Suprapubic skin (tissue), 4 donors: ENCODE measurements at regions not wholly inside any gene's neighbourhood (a gene's known extent, or its start where the extent isn't known, plus 50 kb on each side); places are given as distances from the start of the nearest gene placed in this dataset.

ENCODE experiments used
- CTCF ChIP-seq, 2 donors: fragments of 200-600 bp in 1 of 2; fragments of 450-650 bp in 1 of 2; sonication (generic) in 1 of 2; IDR thresholded peaks; one replicate each; pipeline ENCODE4 v1.5.1; 2016 to 2019; ENCODE audit warnings: antibody characterized with exemption in 2 of 2, mild to moderate bottlenecking in 1 of 2, moderate library complexity in 1 of 2
- POLR2A ChIP-seq, 2 donors: fragments of 450-650 bp; IDR thresholded peaks; one replicate each; pipeline ENCODE4 v1.6.1; 2017; ENCODE audit warnings: antibody characterized with exemption in 2 of 2, mild to moderate bottlenecking in 2 of 2, moderate library complexity in 2 of 2
- POLR2AphosphoS5 ChIP-seq, 3 donors: sonication (generic); formaldehyde crosslinking; IDR thresholded peaks; one replicate each; pipeline ENCODE4 v1.6.1; 2017; ENCODE audit warnings: antibody characterized with exemption in 3 of 3

- TF ChIP-seq POLR2A (IDR thresholded peaks at IDR 0.05) (no peak), CTCF (IDR thresholded peaks at IDR 0.05) (no peak), POLR2AphosphoS5 (IDR thresholded peaks at IDR 0.05) (no peak)
Measured at GRCh38 chr3:89697321-89697916, 590.0 kb downstream of the EPHA3 start.
